HG03108 (cell line): ENCODE measurements at regions not wholly inside any gene's neighbourhood (a gene's known extent, or its start where the extent isn't known, plus 50 kb on each side); places are given as distances from the start of the nearest gene placed in this dataset.
"Not testable (repeated sequence)": the region's sequence is repeated elsewhere in the genome, so short reads cannot be mapped to it uniquely, and the experiment has no call there.

Experiments
- ATAC-seq: cut with Tn5 transposase; IDR thresholded peaks from one replicate; pipeline ENCODE4 v1.9.1; 2021; ENCODE audit warnings: moderate library complexity; ENCODE audit not compliant: unreplicated experiment

GRCh38 chr10:35835545-35835944 lies 193.4 kb upstream of the FZD8 start:
- ATAC-seq = no peak

- ATAC-seq = no peak
These were observed 192.9 kb upstream of the FZD8 start for GRCh38 chr10:35834877-35835494.

- no peak for ATAC-seq
These were observed 185.7 kb upstream of the FZD8 start for GRCh38 chr10:35827783-35828182.

- ATAC-seq = no peak
These were observed 182.6 kb upstream of the FZD8 start for GRCh38 chr10:35824704-35825103.

- no peak for ATAC-seq
These were observed 180.2 kb upstream of the FZD8 start for GRCh38 chr10:35822316-35822715.

- peak; percentile 61 for ATAC-seq
These were observed 179.3 kb upstream of the FZD8 start for GRCh38 chr10:35821339-35821911.

- ATAC-seq = no peak
These were observed 177.6 kb upstream of the FZD8 start for GRCh38 chr10:35819736-35820135.

- no peak for ATAC-seq
These were observed 176.9 kb upstream of the FZD8 start for GRCh38 chr10:35819011-35819410.

GRCh38 chr10:35817109-35817508 lies 175.0 kb upstream of the FZD8 start:
- not testable (repeated sequence) for ATAC-seq

- ATAC-seq = no peak
These were observed 171.1 kb upstream of the FZD8 start for GRCh38 chr10:35813219-35813618.

GRCh38 chr10:35808344-35808743 lies 166.2 kb upstream of the FZD8 start:
- ATAC-seq = no peak

- ATAC-seq = no peak
These were observed 160.9 kb upstream of the FZD8 start for GRCh38 chr10:35803046-35803445.

- no peak for ATAC-seq
These were observed 155.1 kb upstream of the FZD8 start for GRCh38 chr10:35797187-35797586.

- ATAC-seq = no peak
These were observed 153.2 kb upstream of the FZD8 start for GRCh38 chr10:35795131-35795824.

GRCh38 chr10:35794703-35795102 lies 152.6 kb upstream of the FZD8 start:
- no peak for ATAC-seq

- ATAC-seq = no peak
These were observed 150.2 kb upstream of the FZD8 start for GRCh38 chr10:35792291-35792690.

GRCh38 chr10:35789996-35790395 lies 147.9 kb upstream of the FZD8 start:
- ATAC-seq = no peak

GRCh38 chr10:35784751-35785150 lies 142.7 kb upstream of the FZD8 start:
- no peak for ATAC-seq

GRCh38 chr10:35783305-35783838 lies 141.3 kb upstream of the FZD8 start:
- no peak for ATAC-seq

- ATAC-seq = no peak
These were observed 139.5 kb upstream of the FZD8 start for GRCh38 chr10:35781643-35782035.

- ATAC-seq = no peak
These were observed 139.0 kb upstream of the FZD8 start for GRCh38 chr10:35780970-35781642.

- no peak for ATAC-seq
These were observed 136.2 kb upstream of the FZD8 start for GRCh38 chr10:35778306-35778705.
